Heart right ventricle (tissue), 16 donors: ENCODE measurements at regions not wholly inside any gene's neighbourhood (a gene's known extent, or its start where the extent isn't known, plus 50 kb on each side); places are given as distances from the start of the nearest gene placed in this dataset.

Source experiments
- ATAC-seq, 8 donors: fragments of 200-7000 bp; cut with Tn5 transposase; one replicate each; pipeline ENCODE4 v1.9.1; 2020; ENCODE audit warnings: mild to moderate bottlenecking in 8 of 8, moderate library complexity in 8 of 8, moderate number of reproducible peaks in 1 of 8
- DNase-seq, 2 donors: peaks; one replicate each; pipeline ENCODE4 v3.0.0-alpha.2; 2020
- H3K27ac ChIP-seq, 10 donors: fragments of 200-600 bp; sonication (generic) in 2 of 10; one replicate each; pipeline versions ENCODE4 v1.5.0 to v1.8.0; 2020 to 2022; ENCODE audit warnings: mild to moderate bottlenecking in 3 of 10
- H3K27me3 ChIP-seq, 7 donors: fragments of 200-600 bp; one replicate each; pipeline ENCODE4 v1.8.0; 2021 to 2022; ENCODE audit warnings: mild to moderate bottlenecking in 2 of 7
- H3K36me3 ChIP-seq, 9 donors: fragments of 200-600 bp; sonication (generic) in 1 of 9; one replicate each; pipeline versions ENCODE4 v1.5.0 to v1.8.0; 2020 to 2022; ENCODE audit warnings: mild to moderate bottlenecking in 2 of 9
- H3K4me1 ChIP-seq, 9 donors: fragments of 200-600 bp; sonication (generic) in 1 of 9; one replicate each; pipeline versions ENCODE4 v1.5.0 to v1.8.0; 2020 to 2022; ENCODE audit warnings: mild to moderate bottlenecking in 4 of 9
- H3K4me3 ChIP-seq, 10 donors: fragments of 200-600 bp; sonication (generic) in 2 of 10; one replicate each; pipeline versions ENCODE4 v1.5.0 to v1.8.0; 2020 to 2022; ENCODE audit warnings: mild to moderate bottlenecking in 7 of 10, moderate library complexity in 2 of 10
- H3K9me3 ChIP-seq, 11 donors: fragments of 200-600 bp in 10 of 11; sonication (generic) in 2 of 11; one replicate each; pipeline versions ENCODE4 v1.5.0 to v1.8.0; 2013 to 2022; ENCODE audit warnings: mild to moderate bottlenecking in 2 of 11, control low read depth in 1 of 11, moderate library complexity in 1 of 11
- WGBS, 2 donors: extraction: QIAGEN DNeasy Blood & Tissue Kit; methylation state at CpG; one replicate each; pipeline ENCODE4 v1.1.7; 2013; ENCODE audit warnings: inconsistent platforms in 1 of 2; 5-methylcytosine and 5-hydroxymethylcytosine counted together
- intact Hi-C, 10 donors: fragments of 100-400 bp; cut with DNase I; formaldehyde crosslinking; loops; one replicate each; pipeline versions ENCODE4 v1.11.1 to v1.14.2; 2022
- TF ChIP-seq, protein P1 (sequence below), 9 donors: fragments of 200-600 bp; sonication (generic) in 2 of 9; IDR thresholded peaks; one replicate each; pipeline versions ENCODE4 v1.5.0 to v1.8.0; 2021 to 2022; ENCODE audit warnings: antibody characterized with exemption in 9 of 9, mild to moderate bottlenecking in 5 of 9, moderate library complexity in 1 of 9
- donor health status: Arrhythmogenic right ventricular cardiomyopathy.
- donor health status: ischemic (EF 13 %, LVEDD 7.1; RV severe dilation, severe dysfunction).
- donor health status: healthy with polysubstance abuse.
- donor health status: DM: no; HTN: yes; CAD: no.
- donor health status: DM: no; HTN: no; CAD: no.
- donor health status: ischemic (EF 25% LVEDD 6.9; RV normal size, moderate dysfunction).
- donor health status: ischemic (EF 25% LVEDD 5.7; RV mildly dilated, moderate dysfunction).
- donor health status: healthy.
- donor health status: DM: yes; HTN: yes; CAD: no.
- donor health status: Ischemic cardiomyopathy.
- donor health status: ischemic (EF 35%, LVEDD 5.7; RV mildly dilated, moderate dysfunction).
- donor health status: nonischemic (EF 11% LVEDD 7.7; RV severe dilation, severe dysfunction).
- donor health status: DM: yes; HTN: yes; CAD: no.
- donor health status: PGD.
- donor health status: ischemic (EF 29% LVEDD 5.4; RV normal size, mild dysfunction).
- donor health status: nonischemic (EF 23%, LVEDD 6.1; RV moderate dilation, normal function).

DNA sequence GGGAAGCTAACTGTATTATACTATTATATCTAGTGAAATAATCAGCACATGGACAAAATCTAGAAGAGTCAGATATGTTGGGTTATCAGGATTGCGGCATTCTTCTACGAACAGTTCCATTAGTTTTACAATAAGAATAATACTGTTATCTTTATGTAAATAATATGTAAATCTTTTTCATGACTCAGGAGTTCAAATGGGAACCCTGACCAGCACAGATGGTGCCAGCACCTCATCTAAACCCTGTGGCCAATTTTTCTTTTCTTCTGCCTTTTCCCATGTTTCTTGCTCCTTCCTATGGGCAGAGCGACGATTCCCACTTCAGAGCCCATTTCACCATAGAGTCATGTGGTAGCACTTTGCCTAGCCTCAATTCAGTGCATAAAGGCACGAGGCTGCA lies 68.4 kb upstream of the CYP2D6 start:
- DNase-seq: no peak
- intact Hi-C loops: no loop called here
- Histone ChIP-seq H3K4me3 (no peak overlapping the region), H3K9me3 (no peaks in the 10 kb centered on the region), H3K4me1 (peaks cover 0 to 19% (median 6%) of the 10 kb centered on the region in 9 donors), H3K27ac (no peak overlapping the region), H3K36me3 (peaks cover 0 to 13% (median 0%) of the 10 kb centered on the region in 9 donors), H3K27me3 (no peaks in the 10 kb centered on the region)
- no peak for ATAC-seq
- TF ChIP-seq, protein P1, sequence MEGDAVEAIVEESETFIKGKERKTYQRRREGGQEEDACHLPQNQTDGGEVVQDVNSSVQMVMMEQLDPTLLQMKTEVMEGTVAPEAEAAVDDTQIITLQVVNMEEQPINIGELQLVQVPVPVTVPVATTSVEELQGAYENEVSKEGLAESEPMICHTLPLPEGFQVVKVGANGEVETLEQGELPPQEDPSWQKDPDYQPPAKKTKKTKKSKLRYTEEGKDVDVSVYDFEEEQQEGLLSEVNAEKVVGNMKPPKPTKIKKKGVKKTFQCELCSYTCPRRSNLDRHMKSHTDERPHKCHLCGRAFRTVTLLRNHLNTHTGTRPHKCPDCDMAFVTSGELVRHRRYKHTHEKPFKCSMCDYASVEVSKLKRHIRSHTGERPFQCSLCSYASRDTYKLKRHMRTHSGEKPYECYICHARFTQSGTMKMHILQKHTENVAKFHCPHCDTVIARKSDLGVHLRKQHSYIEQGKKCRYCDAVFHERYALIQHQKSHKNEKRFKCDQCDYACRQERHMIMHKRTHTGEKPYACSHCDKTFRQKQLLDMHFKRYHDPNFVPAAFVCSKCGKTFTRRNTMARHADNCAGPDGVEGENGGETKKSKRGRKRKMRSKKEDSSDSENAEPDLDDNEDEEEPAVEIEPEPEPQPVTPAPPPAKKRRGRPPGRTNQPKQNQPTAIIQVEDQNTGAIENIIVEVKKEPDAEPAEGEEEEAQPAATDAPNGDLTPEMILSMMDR (IDR thresholded peaks at IDR 0.05): no peak
- WGBS, 2 donors: 97 to 98% methylated on average over 5 of the region's 5 CpGs

DNA sequence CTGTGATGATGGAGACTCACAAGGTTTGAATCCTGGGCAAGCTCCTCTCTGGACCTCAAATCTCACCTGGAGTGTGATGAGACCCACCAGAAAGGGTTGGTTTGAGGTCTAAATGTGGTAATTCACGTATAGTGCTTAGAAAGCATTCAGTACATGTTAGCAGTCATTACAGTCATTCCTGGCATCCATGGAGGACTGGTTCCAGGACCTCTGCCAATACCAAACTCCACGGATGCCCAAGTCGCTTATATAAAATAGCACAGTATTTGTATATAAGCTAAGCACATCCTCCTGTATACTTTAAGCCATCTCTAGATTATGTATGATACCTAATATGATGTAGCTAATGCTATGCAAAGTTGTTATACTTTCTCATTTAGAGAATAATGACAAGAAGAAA lies 67.6 kb upstream of the CYP2D6 start:
- Histone ChIP-seq H3K36me3 (peaks cover 0 to 13% (median 0%) of the 10 kb centered on the region in 9 donors), H3K27me3 (no peaks in the 10 kb centered on the region), H3K9me3 (no peaks in the 10 kb centered on the region), H3K4me3 (no peak overlapping the region), H3K27ac (no peak overlapping the region), H3K4me1 (peaks cover 0 to 27% (median 7%) of the 10 kb centered on the region in 9 donors)
- intact Hi-C loops: no loop called here
- TF ChIP-seq, protein P1 (IDR thresholded peaks at IDR 0.05): no peak
- no peak for DNase-seq
- WGBS, 2 donors: 74 to 79% methylated on average over 3 of the region's 3 CpGs
- no peak for ATAC-seq

DNA sequence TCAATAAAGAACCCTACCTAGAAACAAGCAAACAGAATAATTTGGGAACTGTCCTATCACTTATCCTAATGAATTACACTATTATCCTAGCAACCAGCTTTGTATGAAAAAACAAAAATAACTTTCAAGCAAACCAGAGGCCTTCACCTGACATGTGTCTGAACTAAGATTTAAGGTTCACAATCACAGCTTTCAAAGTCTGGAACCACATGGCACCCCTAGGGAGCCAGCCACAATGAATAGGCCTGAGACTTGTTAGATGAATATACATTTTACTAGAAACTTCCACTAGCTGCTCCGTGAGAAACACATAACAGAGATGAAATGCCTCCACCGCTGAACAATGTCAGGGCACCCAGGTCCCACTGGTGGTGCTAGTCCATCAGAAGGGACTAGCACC lies 65.8 kb upstream of the CYP2D6 start:
- 93 to 96% methylated on average over 2 of the region's 2 CpGs for WGBS, 2 donors
- intact Hi-C loops: no loop called here
- DNase-seq: no peak
- no peak overlapping the region for H3K27ac ChIP-seq
- H3K36me3 ChIP-seq: peaks cover 0 to 8% (median 0%) of the 10 kb centered on the region in 9 donors
- no peak overlapping the region for H3K4me3 ChIP-seq
- no peak for ATAC-seq
- H3K4me1 ChIP-seq: peaks cover 0 to 44% (median 13%) of the 10 kb centered on the region in 9 donors
- no peaks in the 10 kb centered on the region for H3K9me3 ChIP-seq
- TF ChIP-seq, protein P1 (IDR thresholded peaks at IDR 0.05): no peak
- H3K27me3 ChIP-seq: no peaks in the 10 kb centered on the region

DNA sequence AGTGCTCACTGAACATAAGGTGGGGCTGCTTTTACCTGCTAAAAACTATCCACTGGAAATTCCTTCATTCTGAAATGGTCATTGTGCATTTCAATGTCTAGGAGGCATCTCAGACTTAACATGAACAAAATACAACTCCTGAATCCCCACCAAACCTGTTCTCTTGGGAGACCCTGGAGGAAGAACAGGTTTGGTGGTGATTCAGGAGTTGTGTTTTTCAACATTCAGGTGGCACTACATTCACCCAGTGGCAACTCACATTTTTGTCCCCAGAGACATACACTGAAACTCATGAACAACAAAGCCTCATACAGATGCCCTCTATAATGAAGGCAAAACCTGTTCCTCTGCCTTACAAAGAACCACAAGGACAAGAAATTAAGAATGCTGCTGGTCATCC lies 64.3 kb upstream of the CYP2D6 start:
- no peak for ATAC-seq
- peaks cover 0 to 48% (median 13%) of the 10 kb centered on the region in 9 donors for H3K4me1 ChIP-seq
- no peaks in the 10 kb centered on the region for H3K36me3 ChIP-seq
- no peak overlapping the region for H3K27ac ChIP-seq
- intact Hi-C loops: no loop called here
- no peaks in the 10 kb centered on the region for H3K27me3 ChIP-seq
- TF ChIP-seq, protein P1 (IDR thresholded peaks at IDR 0.05): no peak
- no peaks in the 10 kb centered on the region for H3K9me3 ChIP-seq
- no peak for DNase-seq
- H3K4me3 ChIP-seq: no peak overlapping the region
